GM18909 (cell line): ENCODE measurements at regions not wholly inside any gene's neighbourhood (a gene's known extent, or its start where the extent isn't known, plus 50 kb on each side); places are given as distances from the start of the nearest gene placed in this dataset.
"Not testable (repeated sequence)": the region's sequence is repeated elsewhere in the genome, so short reads cannot be mapped to it uniquely, and the experiment has no call there.

Experiments
- ATAC-seq: cut with Tn5 transposase; IDR thresholded peaks from one replicate; pipeline ENCODE4 v1.9.1; 2021; ENCODE audit warnings: mild to moderate bottlenecking; ENCODE audit not compliant: unreplicated experiment, poor library complexity

DNA sequence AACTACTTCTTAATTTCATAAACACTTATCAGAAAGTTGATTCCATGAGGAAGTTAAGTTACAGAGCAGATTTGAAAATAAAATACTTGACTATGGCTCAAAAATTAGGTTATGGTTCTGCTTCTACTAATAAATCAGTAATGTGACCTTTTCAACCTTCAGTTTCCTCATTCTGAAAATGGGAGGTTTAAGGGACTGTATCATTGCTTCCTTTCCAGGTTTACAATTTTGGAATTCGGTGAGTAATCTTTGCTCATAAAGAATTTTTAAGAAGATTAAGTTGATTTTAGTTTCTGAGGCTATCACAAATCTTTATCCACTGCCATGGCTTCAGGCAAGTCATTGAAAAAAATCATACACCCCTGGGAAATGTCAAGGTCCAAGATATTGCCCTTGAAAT lies 1061.2 kb downstream of the DIPK2A start:
- ATAC-seq = no peak

GRCh38 chr3:145035682-145036081 lies 1064.1 kb downstream of the DIPK2A start:
- ATAC-seq = no peak

- not testable (repeated sequence) for ATAC-seq
These were observed 1082.4 kb downstream of the DIPK2A start for GRCh38 chr3:145054055-145054454.

- peak; percentile 85 for ATAC-seq
These were observed 1083.9 kb downstream of the DIPK2A start for GRCh38 chr3:145055375-145056076.

DNA sequence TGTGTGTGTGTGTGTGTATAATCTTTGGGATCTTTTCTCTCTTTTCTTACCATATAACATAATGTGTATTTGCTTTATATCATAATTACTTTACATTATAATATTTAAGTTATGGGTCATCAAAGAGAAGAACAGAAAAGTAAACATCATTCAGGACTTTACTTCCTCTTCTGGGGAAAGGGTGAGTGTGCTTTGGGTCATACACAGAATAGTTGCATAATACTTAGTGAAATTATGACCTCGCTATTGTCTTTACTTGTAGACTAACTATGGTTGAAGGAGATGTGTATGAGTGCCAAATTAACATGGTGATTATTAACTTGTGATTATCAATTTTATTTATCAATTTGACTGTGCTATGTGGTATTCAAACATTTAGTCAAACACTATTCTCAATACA lies 1086.9 kb downstream of the DIPK2A start:
- no peak for ATAC-seq

DNA sequence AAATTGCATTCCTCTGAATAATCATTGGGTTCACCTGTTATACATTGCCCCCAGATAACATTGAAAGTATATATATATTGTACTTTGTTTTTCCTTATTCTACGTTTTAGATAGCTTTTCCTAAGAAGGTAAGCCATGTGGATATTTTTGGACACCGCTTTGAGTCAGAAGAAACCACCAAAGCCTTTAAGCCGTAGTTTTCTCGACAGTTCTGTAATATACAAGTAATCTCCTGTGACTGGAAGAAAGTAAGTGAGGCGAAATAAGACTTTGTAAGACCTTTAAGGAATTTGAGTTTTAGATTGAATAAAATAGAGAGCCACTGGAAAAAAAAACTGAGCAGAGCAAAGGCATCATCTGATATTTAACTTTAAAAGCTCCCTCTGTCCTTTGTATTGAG lies 1092.0 kb downstream of the DIPK2A start:
- ATAC-seq = no peak

GRCh38 chr3:145070795-145071194 lies 1090.2 kb downstream of the PLOD2 start:
- no peak for ATAC-seq

- ATAC-seq = no peak
These were observed 1081.5 kb downstream of the PLOD2 start for GRCh38 chr3:145079436-145079835.

- no peak for ATAC-seq
These were observed 1073.9 kb downstream of the PLOD2 start for GRCh38 chr3:145087038-145087437.

DNA sequence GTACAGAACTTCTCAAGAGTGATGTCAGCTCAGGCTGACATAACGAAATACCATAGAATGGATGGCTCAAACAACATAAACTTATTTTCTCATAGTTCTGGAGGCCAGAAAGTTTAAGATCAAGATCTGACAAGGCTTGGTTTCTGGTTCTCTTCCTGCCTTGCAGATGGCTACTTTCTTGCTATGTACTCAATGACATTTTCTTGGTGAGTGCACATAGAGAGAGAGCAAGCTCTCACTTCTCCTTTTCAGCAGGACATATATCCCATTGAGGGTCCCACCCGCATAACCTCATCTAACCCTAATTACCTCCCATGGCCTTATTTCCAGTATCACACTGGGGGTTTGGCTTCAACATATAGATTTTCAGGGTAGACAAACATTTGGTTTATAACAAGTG lies 1072.1 kb downstream of the PLOD2 start:
- ATAC-seq = peak; percentile 89

GRCh38 chr3:145089337-145089736 lies 1071.6 kb downstream of the PLOD2 start:
- ATAC-seq = no peak

GRCh38 chr3:145094355-145094941 lies 1066.5 kb downstream of the PLOD2 start:
- peak; percentile 92 for ATAC-seq

DNA sequence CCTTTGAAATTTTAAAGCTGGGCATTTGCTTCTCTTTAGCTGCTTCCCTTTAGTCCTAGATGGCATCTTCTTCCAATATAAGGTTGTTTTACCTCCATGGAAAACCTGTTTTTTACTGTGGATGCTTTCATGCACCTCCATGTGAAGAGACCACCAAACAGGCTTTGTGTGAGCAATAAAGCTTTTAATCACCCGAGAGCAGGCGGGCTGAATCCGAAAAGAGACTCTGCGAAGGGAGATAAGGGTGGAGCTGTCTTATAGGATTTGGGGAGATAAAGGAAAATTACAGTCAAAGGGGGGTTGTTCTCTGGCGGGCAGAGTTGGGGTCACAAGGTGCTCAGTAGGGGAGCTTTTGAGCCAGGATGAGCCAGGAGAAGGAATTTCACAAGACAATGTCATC lies 1049.8 kb downstream of the PLOD2 start:
- not testable (repeated sequence) for ATAC-seq

- no peak for ATAC-seq
These were observed 1044.2 kb downstream of the PLOD2 start for GRCh38 chr3:145116769-145117168.

- peak; percentile 90 for ATAC-seq
These were observed 1042.7 kb downstream of the PLOD2 start for GRCh38 chr3:145118303-145118702.

GRCh38 chr3:145124900-145125678 lies 1035.9 kb downstream of the PLOD2 start:
- no peak for ATAC-seq

DNA sequence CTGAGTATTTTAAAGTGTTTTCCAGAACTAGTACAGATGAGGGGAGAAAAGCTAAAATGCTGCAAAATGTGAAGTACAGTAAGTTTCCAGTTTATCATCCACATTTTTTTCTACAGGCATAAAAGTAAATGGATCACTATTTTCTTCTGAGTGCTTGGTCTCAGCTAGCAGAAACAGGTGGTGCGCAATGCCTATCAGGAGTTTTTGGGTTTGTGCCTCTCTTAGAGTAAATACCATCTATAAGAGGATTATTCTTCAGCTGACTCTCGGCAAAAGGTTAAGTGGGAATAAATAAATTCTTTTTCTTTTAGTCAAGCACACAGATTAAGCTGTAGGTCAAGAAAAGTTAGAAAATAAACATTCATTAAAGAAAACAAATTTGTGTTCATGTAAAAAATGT lies 1027.7 kb downstream of the PLOD2 start:
- no peak for ATAC-seq

GRCh38 chr3:145134738-145135137 lies 1026.2 kb downstream of the PLOD2 start:
- ATAC-seq = no peak

- no peak for ATAC-seq
These were observed 1016.6 kb downstream of the PLOD2 start for GRCh38 chr3:145144361-145144760.

- no peak for ATAC-seq
These were observed 1015.5 kb downstream of the PLOD2 start for GRCh38 chr3:145145461-145145860.

- ATAC-seq = no peak
These were observed 1001.3 kb downstream of the PLOD2 start for GRCh38 chr3:145159640-145160039.
